ENCODE measurements at regions not wholly inside any gene's neighbourhood (a gene's known extent, or its start where the extent isn't known, plus 50 kb on each side); places are given as distances from the start of the nearest gene placed in this dataset.

GRCh38 chr12:19822476-19822875 lies 383.2 kb downstream of the AEBP2 start:
- no peak for TF ChIP-seq CTCF (IDR thresholded peaks at IDR 0.05)
- no peak for TF ChIP-seq POLR2AphosphoS5 (IDR thresholded peaks at IDR 0.05; ENCODE audit: insufficient read depth in 1 of 2, low read depth in 1 of 2)
